Midbrain (tissue), 1 donor: ENCODE measurements at regions not wholly inside any gene's neighbourhood (a gene's known extent, or its start where the extent isn't known, plus 50 kb on each side); places are given as distances from the start of the nearest gene placed in this dataset.
"Not testable (repeated sequence)": the region's sequence is repeated elsewhere in the genome, so short reads cannot be mapped to it uniquely, and the experiment has no call there.

Experiments used
- DNase-seq: peaks from one replicate; lab custom pipeline; 2025; lab: John Stamatoyannopoulos, UW

- no peak for DNase-seq
Observed at GRCh38 chr13:61672756-61673155, 257.1 kb upstream of the PCDH20 start.

GRCh38 chr13:61670384-61671161 lies 254.9 kb upstream of the PCDH20 start:
- DNase-seq, result no peak

GRCh38 chr13:61664801-61665705 lies 249.4 kb upstream of the PCDH20 start:
- no peak for DNase-seq

GRCh38 chr13:61654481-61654880 lies 238.8 kb upstream of the PCDH20 start:
- DNase-seq, result no peak

GRCh38 chr13:61648547-61648946 lies 232.9 kb upstream of the PCDH20 start:
- DNase-seq, result no peak

- no peak for DNase-seq
Observed at GRCh38 chr13:61612192-61612591, 196.5 kb upstream of the PCDH20 start.

GRCh38 chr13:61608138-61608537 lies 192.5 kb upstream of the PCDH20 start:
- no peak for DNase-seq

- peak; percentile 55 for DNase-seq
Observed at GRCh38 chr13:61600360-61601033, 184.8 kb upstream of the PCDH20 start.

- no peak for DNase-seq
Observed at GRCh38 chr13:61592489-61592888, 176.8 kb upstream of the PCDH20 start.

GRCh38 chr13:61575973-61576372 lies 160.3 kb upstream of the PCDH20 start:
- no peak for DNase-seq

GRCh38 chr13:61563645-61564044 lies 148.0 kb upstream of the PCDH20 start:
- DNase-seq, result no peak

GRCh38 chr13:61546911-61547310 lies 131.3 kb upstream of the PCDH20 start:
- DNase-seq, result no peak

GRCh38 chr13:61546413-61546812 lies 130.8 kb upstream of the PCDH20 start:
- DNase-seq, result no peak

GRCh38 chr13:61536433-61536832 lies 120.8 kb upstream of the PCDH20 start:
- DNase-seq, result no peak

- DNase-seq, result no peak
Observed at GRCh38 chr13:61531383-61532065, 115.9 kb upstream of the PCDH20 start.

- DNase-seq, result not testable (repeated sequence)
Observed at GRCh38 chr13:61519214-61519613, 103.6 kb upstream of the PCDH20 start.

- DNase-seq, result no peak
Observed at GRCh38 chr13:61508936-61509335, 93.3 kb upstream of the PCDH20 start.

- DNase-seq, result no peak
Observed at GRCh38 chr13:61500176-61500575, 84.5 kb upstream of the PCDH20 start.

- DNase-seq, result no peak
Observed at GRCh38 chr13:61495648-61496047, 80.0 kb upstream of the PCDH20 start.

- DNase-seq, result not testable (repeated sequence)
Observed at GRCh38 chr13:61493556-61493955, 77.9 kb upstream of the PCDH20 start.

GRCh38 chr13:61486496-61486895 lies 70.8 kb upstream of the PCDH20 start:
- DNase-seq, result no peak
